ENCODE measurements at regions not wholly inside any gene's neighbourhood (a gene's known extent, or its start where the extent isn't known, plus 50 kb on each side); places are given as distances from the start of the nearest gene placed in this dataset.

GRCh38 chr16:10332241-10332640, 53.6 kb upstream of the ATF7IP2 start:
- TF ChIP-seq CTCF (conservative IDR thresholded peaks at IDR 0.05), result no peak
- Mint-ChIP-seq H3K36me3 (ENCODE audit: low read depth) (no peaks in the 10 kb centered on the region), H3K9me3 (peaks cover 3% of the 10 kb centered on the region), H3K4me3 (no peak overlapping the region), H3K27ac (peak overlapping the region; percentile 10), H3K4me1 (peaks cover 5% of the 10 kb centered on the region), H3K27me3 (ENCODE audit: insufficient read depth) (no peaks in the 10 kb centered on the region)
- H3K4me1 ChIP-seq (ENCODE audit: control insufficient read depth, insufficient read depth, low read length), result no peaks in the 10 kb centered on the region
- H3K27me3 ChIP-seq (ENCODE audit: control insufficient read depth, insufficient read depth, low read length, poor library complexity, severe bottlenecking), result no peaks in the 10 kb centered on the region
- H3K9me3 ChIP-seq (ENCODE audit: control insufficient read depth, low read length), result no peaks in the 10 kb centered on the region
- H3K27ac ChIP-seq (ENCODE audit: low read depth, low read length), result no peak overlapping the region
- DNase-seq, result peak; percentile 66
- H3K9ac ChIP-seq (ENCODE audit: extremely low read depth, low read length, poor library complexity, severe bottlenecking), result no peak overlapping the region
- H3K4me3 ChIP-seq (ENCODE audit: low read length), result no peak overlapping the region
- no peaks in the 10 kb centered on the region for H3K36me3 ChIP-seq (ENCODE audit: control insufficient read depth, insufficient read depth, low read length)

- 89 to 95% methylated on average over 7 of the region's 7 CpGs for WGBS, 2 experiments (ENCODE audit: insufficient coverage in 1 of 2, insufficient read length in 1 of 2)
- Histone ChIP-seq H3K27ac (ENCODE audit: low read depth, low read length) (no peak overlapping the region), H3K27me3 (ENCODE audit: control insufficient read depth, insufficient read depth, low read length, poor library complexity, severe bottlenecking) (no peaks in the 10 kb centered on the region), H3K36me3 (ENCODE audit: control insufficient read depth, insufficient read depth, low read length) (no peaks in the 10 kb centered on the region), H3K9me3 (ENCODE audit: control insufficient read depth, low read length) (no peaks in the 10 kb centered on the region), H3K4me3 (ENCODE audit: low read length) (no peak overlapping the region), H3K4me1 (ENCODE audit: control insufficient read depth, insufficient read depth, low read length) (no peaks in the 10 kb centered on the region), H3K9ac (ENCODE audit: extremely low read depth, low read length, poor library complexity, severe bottlenecking) (no peak overlapping the region)
- TF ChIP-seq CTCF (conservative IDR thresholded peaks at IDR 0.05), result no peak
- no peak for DNase-seq
- Mint-ChIP-seq H3K9me3 (peaks cover 3% of the 10 kb centered on the region), H3K4me3 (no peak overlapping the region), H3K27ac (peak overlapping the region; percentile 10), H3K4me1 (peaks cover 5% of the 10 kb centered on the region), H3K36me3 (ENCODE audit: low read depth) (no peaks in the 10 kb centered on the region), H3K27me3 (ENCODE audit: insufficient read depth) (no peaks in the 10 kb centered on the region)
Observed at GRCh38 chr16:10332775-10333174, 53.1 kb upstream of the ATF7IP2 start.

- peaks cover 9% of the 10 kb centered on the region for H3K9me3 Mint-ChIP-seq
Observed at GRCh38 chr16:10333321-10334032, 52.4 kb upstream of the ATF7IP2 start.

More at GRCh38 chr16:10333321-10334032, 52.4 kb upstream of the ATF7IP2 start:
- H3K9me3 ChIP-seq (ENCODE audit: control insufficient read depth, low read length), result no peaks in the 10 kb centered on the region
- TF ChIP-seq CTCF (conservative IDR thresholded peaks at IDR 0.05), result no peak
- Mint-ChIP-seq H3K27ac (no peak overlapping the region), H3K4me3 (no peak overlapping the region), H3K36me3 (ENCODE audit: low read depth) (no peaks in the 10 kb centered on the region), H3K4me1 (peaks cover 5% of the 10 kb centered on the region), H3K27me3 (ENCODE audit: insufficient read depth) (no peaks in the 10 kb centered on the region)
- no peak overlapping the region for H3K9ac ChIP-seq (ENCODE audit: extremely low read depth, low read length, poor library complexity, severe bottlenecking)
- H3K36me3 ChIP-seq (ENCODE audit: control insufficient read depth, insufficient read depth, low read length), result no peaks in the 10 kb centered on the region
- no peaks in the 10 kb centered on the region for H3K4me1 ChIP-seq (ENCODE audit: control insufficient read depth, insufficient read depth, low read length)
- H3K27ac ChIP-seq (ENCODE audit: low read depth, low read length), result no peak overlapping the region
- H3K27me3 ChIP-seq (ENCODE audit: control insufficient read depth, insufficient read depth, low read length, poor library complexity, severe bottlenecking), result no peaks in the 10 kb centered on the region
- H3K4me3 ChIP-seq (ENCODE audit: low read length), result no peak overlapping the region
- whole genome bisulfite sequencing, 2 experiments (ENCODE audit: insufficient coverage in 1 of 2, insufficient read length in 1 of 2), result 92 to 96% methylated on average over 6 to 9 of the region's 10 CpGs
- no peak for DNase-seq

All from endodermal cell (in vitro differentiated cells).